Chondrocyte (in vitro differentiated cells): ENCODE measurements at regions not wholly inside any gene's neighbourhood (a gene's known extent, or its start where the extent isn't known, plus 50 kb on each side); places are given as distances from the start of the nearest gene placed in this dataset.

ENCODE experiments used
- DNase-seq: peaks from one replicate; pipeline ENCODE4 v3.0.0; 2021; ENCODE audit warnings: mixed read lengths, low spot score
- H3K27ac Mint-ChIP-seq: one replicate; pipeline ENCODE4 v1.8.0; 2021; ENCODE audit warnings: mild to moderate bottlenecking, moderate library complexity, mixed read lengths; ENCODE audit not compliant: unreplicated experiment
- H3K27me3 Mint-ChIP-seq: 2 replicates; pipeline ENCODE4 v1.8.0; 2021; ENCODE audit warnings: low read depth, mixed read lengths
- H3K36me3 Mint-ChIP-seq: 2 replicates; pipeline ENCODE4 v1.8.0; 2021; ENCODE audit warnings: low read depth, mixed read lengths
- H3K4me1 Mint-ChIP-seq: 2 replicates; pipeline ENCODE4 v1.8.0; 2021; ENCODE audit warnings: low read depth, mild to moderate bottlenecking, mixed read lengths
- H3K4me3 Mint-ChIP-seq: one replicate; pipeline ENCODE4 v1.8.0; 2021; ENCODE audit warnings: mild to moderate bottlenecking, moderate library complexity, mixed read lengths; ENCODE audit not compliant: unreplicated experiment
- H3K9me3 Mint-ChIP-seq: 2 replicates; pipeline ENCODE4 v1.8.0; 2021; ENCODE audit warnings: low read depth, mixed read lengths
- CTCF ChIP-seq: fragments of 200-600 bp; sonication (generic); IDR thresholded peaks from 2 replicates; pipeline ENCODE4 v1.5.0; 2021; ENCODE audit warnings: antibody characterized with exemption, mild to moderate bottlenecking, moderate library complexity

- TF ChIP-seq CTCF: peak; percentile 39
- Mint-ChIP-seq H3K27ac (no peak overlapping the region), H3K27me3 (peaks cover 2% of the 10 kb centered on the region), H3K36me3 (no peaks in the 10 kb centered on the region), H3K4me1 (peaks cover 6% of the 10 kb centered on the region), H3K9me3 (no peaks in the 10 kb centered on the region), H3K4me3 (no peak overlapping the region)
- DNase-seq: no peak
These were observed 172.2 kb upstream of the TLL1 start for GRCh38 chr4:165700855-165701254.

GRCh38 chr4:165707128-165707527 lies 165.9 kb upstream of the TLL1 start:
- H3K27me3 Mint-ChIP-seq: no peaks in the 10 kb centered on the region
- no peak overlapping the region for H3K4me3 Mint-ChIP-seq
- no peak for DNase-seq
- peaks cover 9% of the 10 kb centered on the region for H3K4me1 Mint-ChIP-seq
- H3K36me3 Mint-ChIP-seq: no peaks in the 10 kb centered on the region
- H3K27ac Mint-ChIP-seq: no peak overlapping the region
- TF ChIP-seq CTCF: no peak
- H3K9me3 Mint-ChIP-seq: no peaks in the 10 kb centered on the region

GRCh38 chr4:165709516-165709915 lies 163.5 kb upstream of the TLL1 start:
- no peaks in the 10 kb centered on the region for H3K9me3 Mint-ChIP-seq
- H3K27me3 Mint-ChIP-seq: no peaks in the 10 kb centered on the region
- TF ChIP-seq CTCF: no peak
- H3K4me3 Mint-ChIP-seq: no peak overlapping the region
- peaks cover 9% of the 10 kb centered on the region for H3K4me1 Mint-ChIP-seq
- no peak for DNase-seq
- no peak overlapping the region for H3K27ac Mint-ChIP-seq
- H3K36me3 Mint-ChIP-seq: no peaks in the 10 kb centered on the region

- Mint-ChIP-seq H3K27me3 (no peaks in the 10 kb centered on the region), H3K9me3 (no peaks in the 10 kb centered on the region), H3K4me1 (peaks cover 9% of the 10 kb centered on the region), H3K4me3 (no peak overlapping the region), H3K27ac (no peak overlapping the region), H3K36me3 (no peaks in the 10 kb centered on the region)
- no peak for TF ChIP-seq CTCF
- no peak for DNase-seq
These were observed 163.0 kb upstream of the TLL1 start for GRCh38 chr4:165709973-165710526.

GRCh38 chr4:165711436-165711835 lies 161.6 kb upstream of the TLL1 start:
- no peak overlapping the region for H3K4me3 Mint-ChIP-seq
- no peaks in the 10 kb centered on the region for H3K36me3 Mint-ChIP-seq

More at GRCh38 chr4:165711436-165711835, 161.6 kb upstream of the TLL1 start:
- H3K9me3 Mint-ChIP-seq: peaks cover 4% of the 10 kb centered on the region
- DNase-seq: no peak
- H3K27ac Mint-ChIP-seq: no peak overlapping the region
- H3K27me3 Mint-ChIP-seq: no peaks in the 10 kb centered on the region
- TF ChIP-seq CTCF: no peak
- peaks cover 11% of the 10 kb centered on the region for H3K4me1 Mint-ChIP-seq
